HEK293 (cell line): ENCODE measurements at regions not wholly inside any gene's neighbourhood (a gene's known extent, or its start where the extent isn't known, plus 50 kb on each side); places are given as distances from the start of the nearest gene placed in this dataset.

Experiments
- CTCF ChIP-seq: fragments of 450-650 bp; formaldehyde crosslinking; IDR thresholded peaks from 2 replicates; pipeline ENCODE4 v1.5.1; 2016; ENCODE audit warnings: missing biosample characterization, missing genetic modification characterization
- KLF1 ChIP-seq: fragments of 450-650 bp; formaldehyde crosslinking; IDR thresholded peaks from 2 replicates; pipeline ENCODE4 v1.5.1; 2016; ENCODE audit warnings: missing biosample characterization, missing genetic modification characterization
- PRDM1 ChIP-seq: fragments of 450-650 bp; formaldehyde crosslinking; IDR thresholded peaks from 2 replicates; pipeline ENCODE4; 2016; ENCODE audit warnings: missing biosample characterization, missing genetic modification characterization
- PRDM10 ChIP-seq: fragments of 450-650 bp; formaldehyde crosslinking; IDR thresholded peaks from 2 replicates; pipeline ENCODE4 v1.5.1; 2016; ENCODE audit warnings: missing biosample characterization, missing genetic modification characterization
- REST ChIP-seq: fragments of 450-650 bp; formaldehyde crosslinking; IDR thresholded peaks from 2 replicates; pipeline ENCODE4 v1.5.1; 2016; ENCODE audit warnings: missing biosample characterization, missing genetic modification characterization
- WT1 ChIP-seq: fragments of 450-650 bp; formaldehyde crosslinking; IDR thresholded peaks from 2 replicates; pipeline ENCODE4 v1.5.1; 2016; ENCODE audit warnings: missing biosample characterization, missing genetic modification characterization
- YY1 ChIP-seq: fragments of 450-650 bp; formaldehyde crosslinking; IDR thresholded peaks from 2 replicates; pipeline ENCODE4 v1.5.1; 2018; ENCODE audit warnings: missing biosample characterization, missing genetic modification characterization
- ZNF26 ChIP-seq: fragments of 450-650 bp; formaldehyde crosslinking; IDR thresholded peaks from 2 replicates; pipeline ENCODE4 v1.5.1; 2016; ENCODE audit warnings: missing biosample characterization, missing genetic modification characterization
- ZNF426 ChIP-seq: fragments of 450-650 bp; formaldehyde crosslinking; IDR thresholded peaks from 2 replicates; pipeline ENCODE4 v1.5.1; 2017; ENCODE audit warnings: missing biosample characterization, missing genetic modification characterization, mild to moderate bottlenecking, inconsistent platforms, moderate library complexity
- ZNF501 ChIP-seq: fragments of 450-650 bp; formaldehyde crosslinking; IDR thresholded peaks from 2 replicates; pipeline ENCODE4 v1.5.1; 2016; ENCODE audit warnings: missing biosample characterization, missing genetic modification characterization
- ZNF785 ChIP-seq: fragments of 450-650 bp; formaldehyde crosslinking; IDR thresholded peaks from 2 replicates; pipeline ENCODE4 v1.5.1; 2016; ENCODE audit warnings: missing biosample characterization, missing genetic modification characterization

GRCh38 chr20:46805836-46806235 lies 88.8 kb upstream of the EYA2 start:
- TF ChIP-seq CTCF (tag by site-specific recombination) (no peak), KLF1 (no peak), ZNF426 (tag by site-specific recombination) (no peak), WT1 (no peak), ZNF501 (tag by site-specific recombination) (no peak), PRDM1 (tag by site-specific recombination) (no peak), PRDM10 (tag by site-specific recombination) (no peak), YY1 (no peak), ZNF785 (tag by site-specific recombination) (no peak), REST (tag by site-specific recombination) (no peak), ZNF26 (tag by site-specific recombination) (no peak)
